ENCODE measurements at regions not wholly inside any gene's neighbourhood (a gene's known extent, or its start where the extent isn't known, plus 50 kb on each side); places are given as distances from the start of the nearest gene placed in this dataset.

- no peak for DNase-seq (ENCODE audit: low read depth in 3 of 3, low spot score in 1 of 3)
Measured at GRCh38 chr3:6074952-6075351, 786.0 kb upstream of the GRM7 start.

DNA sequence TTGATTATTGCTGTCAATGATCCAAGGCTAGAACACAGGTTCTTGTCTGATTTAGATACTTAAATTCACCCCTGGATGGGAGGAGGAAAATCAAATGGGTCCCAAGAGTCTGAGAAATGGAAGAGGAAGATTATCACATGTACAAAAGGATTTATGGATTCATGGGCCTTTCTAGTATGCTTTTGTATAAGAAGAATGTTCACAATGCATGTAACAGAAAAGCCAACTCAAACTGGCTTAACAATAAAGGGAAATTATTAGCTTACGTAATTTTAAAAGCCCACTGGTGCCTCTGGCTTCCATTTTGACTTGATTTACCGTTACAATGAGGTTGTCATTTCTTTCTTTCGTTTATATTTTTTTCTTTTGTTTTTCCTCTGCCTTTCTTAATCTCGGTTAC lies 782.5 kb upstream of the GRM7 start:
- no peak for DNase-seq (ENCODE audit: low read depth in 3 of 3, low spot score in 1 of 3)

DNA sequence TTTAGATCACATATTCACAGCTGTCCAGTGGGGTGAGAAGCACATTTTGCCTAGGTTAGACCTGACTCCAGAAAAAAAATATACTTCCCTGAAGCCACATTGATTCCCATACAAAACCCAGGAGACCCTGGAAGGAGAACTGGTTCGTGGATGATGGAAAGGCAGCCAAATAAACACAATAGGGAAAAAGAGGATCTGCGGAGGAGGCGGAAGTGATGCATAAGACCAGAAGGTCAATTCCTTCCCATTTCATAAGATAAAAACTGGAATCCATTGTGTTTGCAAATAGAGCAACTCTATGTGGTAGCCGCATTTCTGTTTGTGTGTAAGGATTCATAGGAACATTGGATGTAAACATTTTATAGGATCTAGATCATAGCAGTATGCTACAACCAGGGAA lies 781.9 kb upstream of the GRM7 start:
- no peak for DNase-seq (ENCODE audit: low read depth in 3 of 3, low spot score in 1 of 3)

- DNase-seq (ENCODE audit: low read depth in 3 of 3, low spot score in 1 of 3), result no peak
Measured at GRCh38 chr3:6079561-6080179, 781.2 kb upstream of the GRM7 start.

GRCh38 chr3:6088433-6088832 lies 772.5 kb upstream of the GRM7 start:
- no peak for DNase-seq (ENCODE audit: low read depth in 3 of 3, low spot score in 1 of 3)

DNA sequence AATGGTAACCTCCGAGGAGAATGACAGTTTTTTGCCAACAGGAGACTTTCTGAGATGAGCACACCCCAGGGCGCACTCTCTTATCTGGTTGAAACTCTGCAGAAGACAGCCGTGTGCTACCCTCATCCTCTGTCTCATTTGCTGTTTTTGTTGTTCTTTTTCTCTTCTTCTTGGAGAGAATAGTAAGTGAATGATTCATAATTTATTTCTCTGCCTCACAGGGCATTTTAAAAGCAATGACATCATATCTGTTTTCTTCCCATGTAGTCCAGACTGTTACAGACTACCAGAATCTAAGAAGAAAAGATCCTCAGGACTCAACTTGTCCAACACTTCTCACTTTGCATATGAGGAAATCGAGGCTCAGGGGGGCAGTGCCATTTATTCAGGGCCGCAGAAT lies 771.1 kb upstream of the GRM7 start:
- no peak for DNase-seq (ENCODE audit: low read depth in 3 of 3, low spot score in 1 of 3)

- DNase-seq (ENCODE audit: low read depth in 3 of 3, low spot score in 1 of 3), result no peak
Measured at GRCh38 chr3:6091262-6091661, 769.7 kb upstream of the GRM7 start.

DNA sequence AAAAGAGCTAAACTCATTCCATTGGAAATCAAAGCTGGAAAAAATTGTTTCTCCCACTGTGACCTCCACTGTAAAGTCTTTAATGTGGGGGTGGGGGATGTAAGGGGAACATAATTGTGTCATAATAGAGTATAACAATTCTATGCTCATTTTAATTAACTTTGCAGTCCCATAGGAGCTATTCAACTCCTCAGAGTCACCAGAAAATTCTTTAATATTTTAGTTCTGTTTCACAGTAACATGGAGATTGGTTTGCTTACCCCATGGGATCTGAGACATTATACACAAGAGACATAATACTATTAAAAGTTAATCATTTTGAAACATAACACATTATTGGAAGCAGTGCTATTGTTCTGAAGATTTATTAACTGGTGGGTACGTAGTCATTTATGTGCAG lies 765.9 kb upstream of the GRM7 start:
- DNase-seq (ENCODE audit: low read depth in 3 of 3, low spot score in 1 of 3), result no peak

DNA sequence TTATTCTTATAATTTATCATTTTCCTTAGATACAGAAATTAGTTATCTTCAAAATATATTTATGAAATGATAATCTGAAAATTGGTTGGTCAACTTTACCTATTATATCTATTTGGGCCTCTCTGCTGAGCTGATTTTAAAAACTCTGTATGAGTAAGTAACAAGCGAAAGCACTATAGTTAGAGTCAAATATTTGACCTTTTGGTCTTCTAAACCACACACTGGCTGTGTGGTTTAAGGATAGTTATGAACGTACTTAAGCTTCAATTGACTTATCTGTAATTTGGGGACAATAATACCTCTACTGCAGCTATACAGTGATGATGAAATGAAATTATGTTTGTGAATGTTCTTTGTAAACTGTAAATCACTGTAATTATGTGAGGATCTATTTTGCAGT lies 763.9 kb upstream of the GRM7 start:
- no peak for DNase-seq (ENCODE audit: low read depth in 3 of 3, low spot score in 1 of 3)

DNA sequence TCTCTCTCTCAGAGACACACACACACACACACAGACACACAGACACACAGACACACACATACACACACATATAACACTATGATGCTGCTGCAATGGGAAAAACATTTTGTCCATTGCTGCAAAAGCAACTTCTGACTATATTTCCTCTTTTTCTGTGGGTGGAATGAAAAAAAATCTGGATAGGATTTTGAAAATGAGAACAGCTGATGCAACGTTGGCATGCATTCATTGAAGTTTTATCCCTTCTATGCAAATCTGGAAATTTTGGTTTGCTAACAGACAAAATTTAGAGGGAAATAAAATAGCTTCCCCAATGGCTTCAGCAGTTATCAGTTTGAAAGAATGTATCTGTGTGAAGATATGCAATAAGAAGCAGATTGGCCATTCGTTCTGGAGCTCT lies 763.4 kb upstream of the GRM7 start:
- DNase-seq (ENCODE audit: low read depth in 3 of 3, low spot score in 1 of 3), result no peak

DNA sequence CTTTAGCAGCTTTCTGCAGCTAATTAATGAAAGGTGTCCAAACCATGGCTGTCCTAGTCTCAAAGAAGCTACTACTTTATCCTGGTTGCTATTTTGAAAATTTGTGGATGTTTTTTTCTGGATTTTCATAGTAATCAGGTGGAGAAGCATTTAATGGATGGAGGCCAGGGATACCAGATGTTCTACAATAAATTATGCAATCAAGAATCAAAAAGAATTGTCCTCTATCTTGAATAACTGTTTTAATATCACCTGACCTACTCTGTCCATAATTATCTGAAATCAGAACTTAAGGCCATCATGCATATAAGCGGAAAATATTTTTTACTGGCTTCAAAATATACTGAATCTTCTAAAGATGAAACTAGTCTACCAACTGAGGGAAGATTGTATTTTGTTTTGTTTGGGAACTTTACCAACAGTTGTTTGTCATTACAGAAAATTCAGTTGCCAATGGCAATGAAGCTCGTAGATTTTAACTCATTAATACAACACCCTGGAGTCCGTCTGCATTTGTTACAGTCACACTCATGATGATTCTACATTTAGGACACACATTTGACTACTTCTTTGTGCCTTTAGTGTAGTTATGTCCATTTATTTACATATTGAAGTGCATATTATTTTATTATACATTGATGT lies 762.3 kb upstream of the GRM7 start:
- no peak for DNase-seq (ENCODE audit: low read depth in 3 of 3, low spot score in 1 of 3)

DNA sequence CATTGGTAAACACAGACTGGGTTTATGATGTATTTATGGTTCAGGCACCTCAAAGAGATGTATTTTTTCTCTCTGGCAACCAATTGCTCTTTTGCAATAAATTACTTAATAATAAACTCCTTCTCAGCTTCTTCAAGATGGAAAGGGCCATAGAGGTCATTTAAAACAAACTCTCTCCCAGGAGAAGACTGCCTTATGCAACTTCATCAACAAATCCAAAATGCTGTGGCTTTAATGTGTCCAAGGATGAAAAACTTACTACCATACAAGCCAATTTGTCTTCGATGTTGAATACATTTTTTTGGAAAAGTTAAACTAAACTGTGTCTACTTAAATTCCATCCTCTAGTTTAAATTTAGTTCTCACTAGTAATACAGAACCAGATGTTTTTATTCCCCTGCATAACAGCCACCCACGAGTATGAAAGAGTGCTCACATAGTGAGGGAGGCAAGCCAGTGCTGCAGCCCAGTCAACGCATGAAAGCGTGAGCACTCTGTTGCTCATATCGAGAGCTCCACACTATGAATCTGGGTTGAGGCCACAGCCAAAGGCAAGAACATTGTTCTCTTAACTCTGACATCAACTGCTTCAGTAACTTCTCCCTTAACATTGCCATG lies 761.3 kb upstream of the GRM7 start:
- no peak for DNase-seq (ENCODE audit: low read depth in 3 of 3, low spot score in 1 of 3)

DNA sequence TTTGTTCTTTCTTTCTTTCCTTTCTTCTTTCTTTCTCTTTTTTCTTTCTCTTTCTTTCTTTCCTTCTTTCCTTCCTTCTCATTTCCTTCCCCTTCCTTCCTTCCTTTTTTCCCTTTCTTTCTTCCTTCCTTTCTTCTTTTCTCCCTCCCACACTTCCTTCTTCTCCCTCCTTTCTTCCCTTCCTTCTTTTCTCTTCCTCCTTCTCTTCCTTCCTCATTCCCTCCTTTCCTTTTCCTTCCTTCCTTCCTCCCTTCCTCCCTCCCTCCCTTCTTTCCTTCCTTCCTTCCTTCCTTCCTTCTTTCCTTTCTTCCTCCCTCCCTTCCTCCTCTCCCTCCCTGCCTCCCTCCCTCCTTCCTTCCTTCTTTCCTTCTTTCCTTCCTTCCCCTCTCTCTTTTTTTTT lies 755.7 kb upstream of the GRM7 start:
- no peak for DNase-seq (ENCODE audit: low read depth in 3 of 3, low spot score in 1 of 3)

DNA sequence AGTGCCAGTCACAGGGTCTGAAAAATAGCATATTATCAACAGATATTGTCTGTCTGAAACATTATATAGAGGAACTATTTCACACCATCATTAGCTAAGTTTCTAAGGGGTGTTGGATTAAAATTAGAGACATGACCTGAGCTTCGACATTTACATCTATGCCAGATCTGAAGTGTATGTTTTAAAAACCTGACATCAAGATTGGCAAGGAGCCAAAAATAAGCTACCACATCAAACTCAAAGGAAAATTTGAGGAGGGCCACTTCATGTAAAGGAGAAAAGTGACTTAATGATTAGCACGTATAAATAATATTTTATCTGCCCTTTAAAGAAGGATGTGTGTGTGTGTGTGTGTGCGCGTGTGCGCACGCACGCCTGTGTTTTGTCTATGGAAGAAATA lies 752.0 kb upstream of the GRM7 start:
- no peak for DNase-seq (ENCODE audit: low read depth in 3 of 3, low spot score in 1 of 3)

DNA sequence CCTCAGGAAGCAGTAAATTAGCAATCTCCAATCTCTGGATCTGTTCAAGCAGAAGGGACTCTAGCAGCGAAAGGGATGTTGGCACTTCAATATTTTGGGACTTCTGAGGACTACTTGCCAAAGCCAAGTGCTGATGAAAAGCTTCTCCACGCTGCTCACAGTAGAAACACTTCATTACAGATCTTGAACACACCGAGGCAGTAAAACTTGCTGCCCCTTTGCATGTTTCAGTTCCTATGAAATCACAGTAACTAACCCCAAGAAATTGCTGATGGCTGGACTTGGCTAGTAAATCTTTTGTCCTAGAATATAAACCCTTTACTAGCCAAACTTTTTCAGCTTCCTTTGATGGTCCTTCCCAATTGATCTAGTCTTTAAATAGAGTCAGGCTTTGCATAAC lies 750.5 kb upstream of the GRM7 start:
- DNase-seq (ENCODE audit: low read depth in 3 of 3, low spot score in 1 of 3), result no peak

GRCh38 chr3:6112546-6112945 lies 748.4 kb upstream of the GRM7 start:
- DNase-seq (ENCODE audit: low read depth in 3 of 3, low spot score in 1 of 3), result no peak

- no peak for DNase-seq (ENCODE audit: low read depth in 3 of 3, low spot score in 1 of 3)
Measured at GRCh38 chr3:6113338-6113737, 747.6 kb upstream of the GRM7 start.

GRCh38 chr3:6119367-6119766 lies 741.5 kb upstream of the GRM7 start:
- DNase-seq (ENCODE audit: low read depth in 3 of 3, low spot score in 1 of 3), result no peak

- no peak for DNase-seq (ENCODE audit: low read depth in 3 of 3, low spot score in 1 of 3)
Measured at GRCh38 chr3:6120786-6121185, 740.1 kb upstream of the GRM7 start.

DNA sequence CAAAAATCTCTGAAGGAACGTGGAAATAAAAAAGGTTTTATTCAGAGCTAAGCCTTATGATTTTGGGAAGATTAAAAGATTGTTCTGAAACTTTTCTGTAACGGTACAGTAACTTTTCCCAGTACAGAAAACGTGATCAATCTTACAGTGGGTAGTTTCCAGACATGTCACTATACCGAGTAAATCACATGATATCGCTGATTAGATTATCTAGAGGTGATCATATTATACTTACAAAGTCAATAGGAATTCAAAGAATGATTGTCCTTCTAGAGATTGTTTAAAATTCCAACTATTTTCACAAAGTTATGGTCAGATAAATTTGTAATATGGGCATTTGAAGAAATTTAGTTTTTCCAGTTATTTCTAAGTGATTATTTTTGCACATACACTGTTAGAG lies 736.0 kb upstream of the GRM7 start:
- no peak for DNase-seq (ENCODE audit: low read depth in 3 of 3, low spot score in 1 of 3)

- DNase-seq (ENCODE audit: low read depth in 3 of 3, low spot score in 1 of 3), result no peak
Measured at GRCh38 chr3:6125520-6125919, 735.4 kb upstream of the GRM7 start.

DNA sequence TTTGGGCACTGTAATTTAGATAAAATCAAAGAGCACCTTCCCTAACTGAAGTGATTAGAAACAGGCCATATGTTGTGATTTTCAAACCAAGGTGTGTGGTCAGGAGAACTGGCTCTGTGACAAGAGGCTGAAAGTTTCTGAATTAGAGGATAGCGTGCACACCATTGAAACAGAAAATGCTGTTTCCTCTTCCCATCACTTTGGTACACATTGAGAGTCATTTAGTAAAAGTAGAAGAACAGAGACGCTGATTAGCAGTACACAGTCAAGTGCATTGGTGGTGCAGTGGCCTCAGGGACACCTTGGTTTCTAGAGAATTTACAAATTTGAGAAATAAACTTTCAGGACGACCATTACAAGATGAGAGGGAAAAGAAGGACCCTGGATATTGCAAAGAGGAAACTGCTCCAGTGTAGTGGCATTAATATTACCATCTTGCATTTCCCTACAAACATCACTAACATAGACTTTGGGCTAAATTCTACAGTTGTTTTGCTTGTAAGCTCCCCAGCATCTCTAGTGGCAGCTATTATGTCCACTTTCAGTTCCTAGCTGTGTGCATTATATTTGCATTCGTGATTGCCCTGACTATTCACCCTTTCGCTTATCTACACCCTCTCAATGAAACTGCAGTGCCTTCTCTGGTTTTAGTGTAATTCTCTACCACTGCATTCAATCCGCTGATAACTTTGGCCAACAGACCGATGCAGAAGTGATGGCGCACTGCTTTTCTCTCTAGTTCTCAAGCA lies 728.1 kb upstream of the GRM7 start:
- no peak for DNase-seq (ENCODE audit: low read depth in 3 of 3, low spot score in 1 of 3)
